ENCODE measurements at regions not wholly inside any gene's neighbourhood (a gene's known extent, or its start where the extent isn't known, plus 50 kb on each side); places are given as distances from the start of the nearest gene placed in this dataset.

DNA sequence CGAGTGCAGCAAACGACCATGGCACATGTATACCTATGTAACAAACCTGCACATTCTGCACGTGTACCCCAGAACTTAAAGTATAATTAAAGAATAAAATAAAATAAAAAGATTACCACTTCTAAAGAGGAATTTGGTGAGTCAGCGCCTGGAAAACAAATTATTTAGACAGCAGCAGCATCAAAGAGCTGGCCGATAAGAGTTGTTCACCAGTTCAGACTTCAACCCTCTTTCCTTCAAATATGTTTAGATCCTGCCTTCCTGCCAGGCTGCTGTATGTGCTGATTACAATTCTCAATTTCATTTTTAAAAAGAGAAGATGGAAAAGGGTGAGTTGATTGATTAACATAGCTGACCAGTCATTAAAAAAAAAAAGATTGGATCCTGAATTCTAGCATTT lies 672.0 kb upstream of the NRP1 start:
- no peaks in the 10 kb centered on the region for H3K9me2 ChIP-seq (ENCODE audit: low read depth, low read length)
- H3K36me3 ChIP-seq (ENCODE audit: insufficient read depth, low read length), result no peaks in the 10 kb centered on the region
- no peak for TF ChIP-seq CTCF (IDR thresholded peaks at IDR 0.05; ENCODE audit: low read length)
- no peaks in the 10 kb centered on the region for H3F3A ChIP-seq (ENCODE audit: insufficient read depth, low read length)
- no peaks in the 10 kb centered on the region for H4K20me1 ChIP-seq (ENCODE audit: insufficient read depth, low read length)
- H3K4me3 ChIP-seq (ENCODE audit: low read depth, low read length, poor library complexity, severe bottlenecking), result no peak overlapping the region
- no peaks in the 10 kb centered on the region for H3K9me3 ChIP-seq (ENCODE audit: low read length)
- H3K79me2 ChIP-seq (ENCODE audit: insufficient read depth, low read length), result no peaks in the 10 kb centered on the region
- no peak overlapping the region for H3K9ac ChIP-seq (ENCODE audit: low read length)
- no peaks in the 10 kb centered on the region for H3K27me3 ChIP-seq (ENCODE audit: insufficient read depth, low read length)
- no peak overlapping the region for H3K27ac ChIP-seq (ENCODE audit: low read depth, low read length, poor library complexity, severe bottlenecking)
- H3K4me1 ChIP-seq (ENCODE audit: insufficient read depth, low read length, severe bottlenecking), result no peaks in the 10 kb centered on the region
- H3K4me2 ChIP-seq (ENCODE audit: low read length), result no peak overlapping the region
- no peak overlapping the region for H2AFZ ChIP-seq (ENCODE audit: low read length)

DNA sequence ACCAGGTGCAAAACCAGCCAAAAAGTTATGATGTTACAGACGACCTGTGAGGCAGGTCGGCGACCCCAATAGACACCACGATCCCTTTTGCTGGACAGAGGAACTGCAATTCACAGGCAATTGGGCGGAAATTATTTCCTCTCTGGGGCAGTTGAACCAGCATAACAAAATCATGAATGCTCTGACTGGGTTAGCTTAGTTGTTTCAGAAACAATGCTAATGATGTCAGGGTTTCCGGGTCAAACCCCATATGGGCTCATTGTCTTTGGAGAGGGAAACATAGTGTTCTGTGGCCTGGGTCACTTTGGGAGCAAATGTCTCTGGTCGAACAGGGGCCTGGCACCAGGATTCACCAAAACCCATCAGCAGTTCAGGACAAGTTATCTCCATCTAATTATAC lies 669.1 kb upstream of the NRP1 start:
- no peak overlapping the region for H2AFZ ChIP-seq (ENCODE audit: low read length)
- H4K20me1 ChIP-seq (ENCODE audit: insufficient read depth, low read length), result no peaks in the 10 kb centered on the region
- H3K27ac ChIP-seq (ENCODE audit: low read depth, low read length, poor library complexity, severe bottlenecking), result no peak overlapping the region
- no peaks in the 10 kb centered on the region for H3K36me3 ChIP-seq (ENCODE audit: insufficient read depth, low read length)
- no peaks in the 10 kb centered on the region for H3K9me3 ChIP-seq (ENCODE audit: low read length)
- H3K9me2 ChIP-seq (ENCODE audit: low read depth, low read length), result no peaks in the 10 kb centered on the region
- H3K4me2 ChIP-seq (ENCODE audit: low read length), result no peak overlapping the region
- H3K79me2 ChIP-seq (ENCODE audit: insufficient read depth, low read length), result no peaks in the 10 kb centered on the region
- H3K4me1 ChIP-seq (ENCODE audit: insufficient read depth, low read length, severe bottlenecking), result no peaks in the 10 kb centered on the region
- no peak overlapping the region for H3K4me3 ChIP-seq (ENCODE audit: low read depth, low read length, poor library complexity, severe bottlenecking)
- H3K27me3 ChIP-seq (ENCODE audit: insufficient read depth, low read length), result no peaks in the 10 kb centered on the region
- H3K9ac ChIP-seq (ENCODE audit: low read length), result no peak overlapping the region
- TF ChIP-seq EZH2 (IDR thresholded peaks at IDR 0.05; ENCODE audit: borderline replicate concordance, low read length) (no peak), CTCF (IDR thresholded peaks at IDR 0.05; ENCODE audit: low read length) (no peak)
- no peaks in the 10 kb centered on the region for H3F3A ChIP-seq (ENCODE audit: insufficient read depth, low read length)

GRCh38 chr10:34002896-34003295 lies 668.4 kb upstream of the NRP1 start:
- TF ChIP-seq CTCF (IDR thresholded peaks at IDR 0.05; ENCODE audit: low read length) (no peak), EZH2 (IDR thresholded peaks at IDR 0.05; ENCODE audit: borderline replicate concordance, low read length) (no peak)
- no peaks in the 10 kb centered on the region for H3K27me3 ChIP-seq (ENCODE audit: insufficient read depth, low read length)
- no peak overlapping the region for H3K4me3 ChIP-seq (ENCODE audit: low read depth, low read length, poor library complexity, severe bottlenecking)
- H3K9me3 ChIP-seq (ENCODE audit: low read length), result no peaks in the 10 kb centered on the region
- no peaks in the 10 kb centered on the region for H3K4me1 ChIP-seq (ENCODE audit: insufficient read depth, low read length, severe bottlenecking)
- no peak overlapping the region for H3K9ac ChIP-seq (ENCODE audit: low read length)
- no peaks in the 10 kb centered on the region for H3K9me2 ChIP-seq (ENCODE audit: low read depth, low read length)
- no peaks in the 10 kb centered on the region for H3K79me2 ChIP-seq (ENCODE audit: insufficient read depth, low read length)
- no peak overlapping the region for H3K27ac ChIP-seq (ENCODE audit: low read depth, low read length, poor library complexity, severe bottlenecking)
- H3K36me3 ChIP-seq (ENCODE audit: insufficient read depth, low read length), result no peaks in the 10 kb centered on the region
- no peak overlapping the region for H2AFZ ChIP-seq (ENCODE audit: low read length)
- H4K20me1 ChIP-seq (ENCODE audit: insufficient read depth, low read length), result no peaks in the 10 kb centered on the region
- H3F3A ChIP-seq (ENCODE audit: insufficient read depth, low read length), result no peaks in the 10 kb centered on the region
- H3K4me2 ChIP-seq (ENCODE audit: low read length), result no peak overlapping the region

All from OCI-LY1 (cell line).